ENCODE measurements at regions not wholly inside any gene's neighbourhood (a gene's known extent, or its start where the extent isn't known, plus 50 kb on each side); places are given as distances from the start of the nearest gene placed in this dataset.

GRCh38 chr6:27684264-27685211, 211.6 kb upstream of the ZNF184 start (continued):
- TF ChIP-seq ZNF782 (CRISPR knock-in tag; IDR thresholded peaks at IDR 0.05; ENCODE audit: borderline replicate concordance) (no peak), ZNF460 (CRISPR knock-in tag; IDR thresholded peaks at IDR 0.05; ENCODE audit: borderline replicate concordance) (peak; percentile 71; the same call in 1 of the 2 replicates), NCOA2 (CRISPR knock-in tag; IDR thresholded peaks at IDR 0.05) (peak; percentile 62), NR2F2 (IDR thresholded peaks at IDR 0.05; ENCODE audit: borderline replicate concordance, low read depth) (0 out of 2 replicates have a peak, but pooled peaks have one; percentile 37), ARID2 (CRISPR knock-in tag; IDR thresholded peaks at IDR 0.05; ENCODE audit: borderline replicate concordance) (no peak), ZNF205 (CRISPR knock-in tag; IDR thresholded peaks at IDR 0.05) (peak; percentile 69; the same call in 1 of the 2 replicates), NCOR1 (IDR thresholded peaks at IDR 0.05; ENCODE audit: borderline replicate concordance, low read length) (peak; percentile 65; the same call in 1 of the 2 replicates), SUZ12 (IDR thresholded peaks at IDR 0.05; ENCODE audit: low read depth, low read length) (no peak), TBX2 (CRISPR knock-in tag; IDR thresholded peaks at IDR 0.05; ENCODE audit: borderline replicate concordance) (peak; percentile 46), YEATS2 (CRISPR knock-in tag; IDR thresholded peaks at IDR 0.05; ENCODE audit: borderline replicate concordance) (peak; percentile 72; the same call in 1 of the 2 replicates), TFDP2 (CRISPR knock-in tag; IDR thresholded peaks at IDR 0.05) (peak; percentile 78), SOX5 (CRISPR knock-in tag; IDR thresholded peaks at IDR 0.05; ENCODE audit: borderline replicate concordance) (peak; percentile 72; the same call in 1 of the 2 replicates), ZBTB33 (CRISPR knock-in tag; IDR thresholded peaks at IDR 0.05) (peak; percentile 24; the same call in 1 of the 2 replicates), SMAD3 (CRISPR knock-in tag; IDR thresholded peaks at IDR 0.05) (peak; percentile 86; the same call in 1 of the 2 replicates), NFIC (IDR thresholded peaks at IDR 0.05; ENCODE audit: low read length) (0 out of 2 replicates have a peak, but pooled peaks have one; percentile 69), GFI1 (CRISPR knock-in tag; IDR thresholded peaks at IDR 0.05; ENCODE audit: borderline replicate concordance) (0 out of 2 replicates have a peak, but pooled peaks have one; percentile 67), THAP11 (CRISPR knock-in tag; IDR thresholded peaks at IDR 0.05) (peak; percentile 66; the same call in 1 of the 2 replicates), DRAP1 (CRISPR knock-in tag; IDR thresholded peaks at IDR 0.05) (peak; percentile 61; the same call in 1 of the 2 replicates), TARDBP (CRISPR knock-in tag; IDR thresholded peaks at IDR 0.05) (no peak), ZBTB25 (CRISPR knock-in tag; IDR thresholded peaks at IDR 0.05) (peak; percentile 64), ELF3 (CRISPR knock-in tag; IDR thresholded peaks at IDR 0.05) (peak; percentile 56)

All from HepG2 (cell line).